ENCODE measurements at regions not wholly inside any gene's neighbourhood (a gene's known extent, or its start where the extent isn't known, plus 50 kb on each side); places are given as distances from the start of the nearest gene placed in this dataset.

DNA sequence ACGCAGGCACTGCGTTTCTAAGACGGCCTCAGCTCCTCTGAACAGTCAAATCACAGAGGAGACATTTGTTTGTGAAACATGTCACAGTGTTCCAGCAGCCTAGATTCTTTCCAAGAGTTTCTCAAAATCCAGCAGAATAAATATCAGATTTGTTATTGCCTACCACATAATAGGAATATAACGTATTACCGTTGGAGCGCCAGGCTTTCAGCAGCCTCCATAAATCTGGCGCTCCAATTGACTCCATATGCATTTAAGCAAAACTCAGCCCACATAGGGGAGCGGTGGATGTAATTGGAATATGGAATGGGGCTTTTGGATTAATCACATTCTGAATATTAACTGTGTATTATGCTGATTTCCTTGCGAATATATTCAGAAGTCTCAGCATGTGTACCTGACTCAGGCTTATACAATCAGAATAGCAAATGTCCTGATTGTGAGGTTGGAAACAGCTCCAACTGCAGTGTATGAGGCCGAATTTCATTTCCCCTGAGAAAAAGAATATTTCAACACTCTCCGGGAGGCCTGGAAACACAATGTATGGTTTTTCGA is 174.0 kb downstream of the ASCL4 start:
- TF ChIP-seq CTCF (IDR thresholded peaks at IDR 0.05; ENCODE audit: low read depth, low read length, poor library complexity, severe bottlenecking): no peak
- TF ChIP-seq EZH2phosphoT487 (IDR thresholded peaks at IDR 0.05; ENCODE audit: borderline replicate concordance, low read length): no peak
- Histone ChIP-seq H3K4me1 (ENCODE audit: control insufficient read depth, low read length) (no peaks in the 10 kb centered on the region), H4K20me1 (ENCODE audit: control insufficient read depth, insufficient read depth, low read depth, low read length) (no peaks in the 10 kb centered on the region), H3K9me3 (ENCODE audit: control insufficient read depth, insufficient read depth, low read length) (no peaks in the 10 kb centered on the region), H3K4me2 (ENCODE audit: low read length) (no peak overlapping the region), H3K9me2 (replicated peaks; ENCODE audit: control insufficient read depth, low read length) (no peaks in the 10 kb centered on the region), H3K36me3 (ENCODE audit: control insufficient read depth, low read length) (no peaks in the 10 kb centered on the region), H3K27me3 (ENCODE audit: control insufficient read depth, low read length) (no peaks in the 10 kb centered on the region), H3K27ac (ENCODE audit: low read depth, low read length) (no peak overlapping the region), H3F3A (ENCODE audit: control insufficient read depth, insufficient read depth) (no peaks in the 10 kb centered on the region), H3K79me2 (ENCODE audit: control insufficient read depth, low read length) (no peaks in the 10 kb centered on the region), H3K4me3 (ENCODE audit: low read length) (no peak overlapping the region)

GRCh38 chr12:107951024-107951423 is 176.5 kb downstream of the ASCL4 start:
- TF ChIP-seq CTCF (IDR thresholded peaks at IDR 0.05; ENCODE audit: low read depth, low read length, poor library complexity, severe bottlenecking) (no peak), EZH2phosphoT487 (IDR thresholded peaks at IDR 0.05; ENCODE audit: borderline replicate concordance, low read length) (no peak)
- H3K27ac ChIP-seq (ENCODE audit: low read depth, low read length): no peak overlapping the region
- H3K27me3 ChIP-seq (ENCODE audit: control insufficient read depth, low read length): 0 out of 2 replicates have a peak, but pooled peaks cover 2% of the 10 kb centered on the region
- no peaks in the 10 kb centered on the region for H3K79me2 ChIP-seq (ENCODE audit: control insufficient read depth, low read length)
- H3K4me1 ChIP-seq (ENCODE audit: control insufficient read depth, low read length): no peaks in the 10 kb centered on the region
- no peaks in the 10 kb centered on the region for H3F3A ChIP-seq (ENCODE audit: control insufficient read depth, insufficient read depth)
- no peak overlapping the region for H3K4me2 ChIP-seq (ENCODE audit: low read length)
- H3K4me3 ChIP-seq (ENCODE audit: low read length): no peak overlapping the region
- H3K9me2 ChIP-seq (replicated peaks; ENCODE audit: control insufficient read depth, low read length): no peaks in the 10 kb centered on the region
- H3K9me3 ChIP-seq (ENCODE audit: control insufficient read depth, insufficient read depth, low read length): no peaks in the 10 kb centered on the region
- no peaks in the 10 kb centered on the region for H3K36me3 ChIP-seq (ENCODE audit: control insufficient read depth, low read length)
- H4K20me1 ChIP-seq (ENCODE audit: control insufficient read depth, insufficient read depth, low read depth, low read length): no peaks in the 10 kb centered on the region

GRCh38 chr12:107955966-107956643 is 173.0 kb upstream of the WSCD2 start:
- no peak overlapping the region for H3K27ac ChIP-seq (ENCODE audit: low read depth, low read length)
- no peaks in the 10 kb centered on the region for H3K9me2 ChIP-seq (replicated peaks; ENCODE audit: control insufficient read depth, low read length)
- no peaks in the 10 kb centered on the region for H3K79me2 ChIP-seq (ENCODE audit: control insufficient read depth, low read length)
- no peaks in the 10 kb centered on the region for H3K36me3 ChIP-seq (ENCODE audit: control insufficient read depth, low read length)
- 0 out of 2 replicates have a peak, but pooled peaks cover 2% of the 10 kb centered on the region for H3K27me3 ChIP-seq (ENCODE audit: control insufficient read depth, low read length)
- no peaks in the 10 kb centered on the region for H4K20me1 ChIP-seq (ENCODE audit: control insufficient read depth, insufficient read depth, low read depth, low read length)
- no peaks in the 10 kb centered on the region for H3F3A ChIP-seq (ENCODE audit: control insufficient read depth, insufficient read depth)
- H3K4me3 ChIP-seq (ENCODE audit: low read length): no peak overlapping the region
- H3K4me2 ChIP-seq (ENCODE audit: low read length): no peak overlapping the region
- no peaks in the 10 kb centered on the region for H3K4me1 ChIP-seq (ENCODE audit: control insufficient read depth, low read length)
- no peaks in the 10 kb centered on the region for H3K9me3 ChIP-seq (ENCODE audit: control insufficient read depth, insufficient read depth, low read length)
- TF ChIP-seq EZH2phosphoT487 (IDR thresholded peaks at IDR 0.05; ENCODE audit: borderline replicate concordance, low read length): no peak
- no peak for TF ChIP-seq CTCF (IDR thresholded peaks at IDR 0.05; ENCODE audit: low read depth, low read length, poor library complexity, severe bottlenecking)

Measured in DOHH2 (cell line).